ENCODE measurements at regions not wholly inside any gene's neighbourhood (a gene's known extent, or its start where the extent isn't known, plus 50 kb on each side); places are given as distances from the start of the nearest gene placed in this dataset.
"Not testable (repeated sequence)": the region's sequence is repeated elsewhere in the genome, so short reads cannot be mapped to it uniquely, and the experiment has no call there.

DNA sequence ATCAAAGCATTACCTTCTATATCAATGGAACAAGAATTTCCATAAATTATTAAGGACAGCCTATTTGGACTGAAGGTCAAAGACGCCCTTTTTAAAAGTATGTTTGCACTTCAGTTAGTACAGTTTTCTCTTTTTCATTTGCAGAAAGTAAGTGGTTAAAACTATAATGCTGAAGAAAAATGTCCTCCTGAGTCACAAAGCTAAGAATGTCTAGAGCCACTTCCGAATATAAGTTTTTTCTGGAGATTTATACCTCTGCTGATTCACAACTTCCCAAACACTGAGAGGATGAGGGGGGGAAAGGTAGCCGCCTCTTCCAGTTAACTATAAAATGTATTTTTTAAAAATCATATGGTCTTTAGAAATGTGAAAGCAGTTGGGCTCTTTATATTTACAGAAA lies 84.9 kb downstream of the DUSP6 start:
- no peaks in the 10 kb centered on the region for H3K4me1 ChIP-seq (ENCODE audit: control insufficient read depth in 1 of 2, insufficient read depth in 2 of 2, low read length in 2 of 2)
- H3K27ac ChIP-seq (ENCODE audit: low read depth, low read length) = no peak overlapping the region
- no peaks in the 10 kb centered on the region for H3K36me3 ChIP-seq (ENCODE audit: control insufficient read depth in 1 of 2, insufficient read depth in 2 of 2, low read length in 2 of 2)
- no peak overlapping the region for H2BK5ac ChIP-seq (ENCODE audit: low read depth, low read length, poor library complexity)
- no peak overlapping the region for H4K91ac ChIP-seq (ENCODE audit: low read depth, low read length)
- no peak overlapping the region for H3K14ac ChIP-seq (ENCODE audit: low read length)
- no peak overlapping the region for H4K8ac ChIP-seq (ENCODE audit: low read depth, low read length)
- H3K27me3 ChIP-seq (ENCODE audit: insufficient read depth, low read length) = no peaks in the 10 kb centered on the region
- no peak overlapping the region for H3K23ac ChIP-seq (ENCODE audit: low read length)
- no peak for DNase-seq
- no peak overlapping the region for H3K4ac ChIP-seq (ENCODE audit: low read depth, low read length)
- no peak overlapping the region for H3K4me2 ChIP-seq (ENCODE audit: low read length)
- no CpG with 5 or more reads among the region's 3 CpGs for WGBS (ENCODE audit: extremely low coverage, insufficient coverage, insufficient read length)
- no peak overlapping the region for H2AFZ ChIP-seq (ENCODE audit: insufficient read depth, low read length, poor library complexity)
- H3K9me3 ChIP-seq (ENCODE audit: insufficient read depth, low read depth, low read length) = no peaks in the 10 kb centered on the region
- no peak overlapping the region for H2BK12ac ChIP-seq (ENCODE audit: low read length)
- no peak overlapping the region for H2BK120ac ChIP-seq (ENCODE audit: insufficient read depth, low read length, poor library complexity)
- H4K12ac ChIP-seq (ENCODE audit: low read depth, low read length) = no peak overlapping the region
- H3K9ac ChIP-seq (ENCODE audit: low read length) = no peak overlapping the region
- H3K79me1 ChIP-seq (ENCODE audit: low read length) = no peaks in the 10 kb centered on the region
- no peak overlapping the region for H3K4me3 ChIP-seq (ENCODE audit: low read depth, low read length)
- H2AK5ac ChIP-seq (ENCODE audit: low read length) = no peak overlapping the region
- no peak overlapping the region for H3K18ac ChIP-seq (ENCODE audit: low read length)
- no peaks in the 10 kb centered on the region for H3K79me2 ChIP-seq (ENCODE audit: control insufficient read depth, insufficient read depth, low read length, poor library complexity)

DNA sequence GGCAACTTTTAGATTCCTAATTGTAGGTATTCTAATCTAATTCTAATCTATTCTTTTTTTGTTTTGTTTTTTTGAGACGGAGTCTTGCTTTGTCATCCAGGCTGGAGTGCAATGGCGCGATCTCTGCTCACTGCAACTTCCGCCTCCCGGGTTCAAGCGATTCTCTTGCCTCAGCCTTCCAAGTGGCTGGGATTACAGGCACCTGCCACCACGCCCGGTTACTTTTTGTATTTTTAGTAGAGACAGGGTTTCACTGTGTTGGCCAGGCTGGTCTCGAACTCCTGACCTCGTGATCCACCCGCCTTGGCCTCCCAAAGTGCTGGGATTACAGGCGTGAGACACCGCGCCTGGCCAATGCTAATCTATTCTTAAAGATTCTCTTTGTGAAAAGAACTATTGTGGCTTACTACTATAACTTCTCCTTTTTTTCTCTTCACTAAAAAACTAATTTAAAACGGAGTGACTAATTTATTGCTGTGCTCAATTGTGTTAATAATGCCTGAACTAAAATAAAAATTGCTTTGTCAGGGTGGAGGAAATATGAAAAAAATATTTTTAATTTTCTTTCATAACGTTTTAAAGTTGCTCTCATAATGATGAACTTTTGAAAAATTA lies 85.6 kb downstream of the DUSP6 start:
- not testable (repeated sequence) for H3K27me3 ChIP-seq (ENCODE audit: insufficient read depth, low read length); H4K91ac ChIP-seq (ENCODE audit: low read depth, low read length); H2AK5ac ChIP-seq (ENCODE audit: low read length); H3K36me3 ChIP-seq (ENCODE audit: control insufficient read depth in 1 of 2, insufficient read depth in 2 of 2, low read length in 2 of 2); H2AFZ ChIP-seq (ENCODE audit: insufficient read depth, low read length, poor library complexity); H3K4me2 ChIP-seq (ENCODE audit: low read length); H3K79me1 ChIP-seq (ENCODE audit: low read length); H3K9me3 ChIP-seq (ENCODE audit: insufficient read depth, low read depth, low read length); H3K4ac ChIP-seq (ENCODE audit: low read depth, low read length); H3K4me1 ChIP-seq (ENCODE audit: control insufficient read depth in 1 of 2, insufficient read depth in 2 of 2, low read length in 2 of 2); H3K4me3 ChIP-seq (ENCODE audit: low read depth, low read length); H3K23ac ChIP-seq (ENCODE audit: low read length); H3K27ac ChIP-seq (ENCODE audit: low read depth, low read length); H2BK12ac ChIP-seq (ENCODE audit: low read length); H3K14ac ChIP-seq (ENCODE audit: low read length); H3K79me2 ChIP-seq (ENCODE audit: control insufficient read depth, insufficient read depth, low read length, poor library complexity); H2BK120ac ChIP-seq (ENCODE audit: insufficient read depth, low read length, poor library complexity); H2BK5ac ChIP-seq (ENCODE audit: low read depth, low read length, poor library complexity); H4K8ac ChIP-seq (ENCODE audit: low read depth, low read length); H3K9ac ChIP-seq (ENCODE audit: low read length); H3K18ac ChIP-seq (ENCODE audit: low read length); H4K12ac ChIP-seq (ENCODE audit: low read depth, low read length); DNase-seq
- no CpG with 5 or more reads among the region's 16 CpGs for WGBS (ENCODE audit: extremely low coverage, insufficient coverage, insufficient read length)

DNA sequence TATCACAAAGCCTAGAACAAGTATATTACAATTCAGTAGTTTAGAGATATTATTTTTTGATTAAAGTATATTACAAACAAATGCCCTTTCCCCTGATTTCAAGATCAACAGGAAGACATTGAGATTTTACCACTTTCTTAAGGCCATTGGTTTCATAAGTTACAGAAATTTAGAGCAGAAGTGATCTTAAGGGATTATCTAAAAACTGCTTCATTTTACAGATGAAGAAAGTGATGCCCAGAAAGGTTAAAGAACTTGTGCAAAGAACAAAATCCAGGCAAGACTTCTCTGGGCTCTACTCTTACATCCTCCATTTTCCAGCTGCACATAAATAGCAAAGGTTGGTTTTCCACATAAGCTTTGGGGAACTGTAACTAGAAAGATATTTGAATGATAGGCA lies 87.5 kb downstream of the DUSP6 start:
- H4K8ac ChIP-seq (ENCODE audit: low read depth, low read length) = no peak overlapping the region
- no peak overlapping the region for H3K9ac ChIP-seq (ENCODE audit: low read length)
- H4K91ac ChIP-seq (ENCODE audit: low read depth, low read length) = no peak overlapping the region
- no peaks in the 10 kb centered on the region for H3K4me1 ChIP-seq (ENCODE audit: control insufficient read depth in 1 of 2, insufficient read depth in 2 of 2, low read length in 2 of 2)
- H2AFZ ChIP-seq (ENCODE audit: insufficient read depth, low read length, poor library complexity) = no peak overlapping the region
- no peak overlapping the region for H3K18ac ChIP-seq (ENCODE audit: low read length)
- no peaks in the 10 kb centered on the region for H3K79me2 ChIP-seq (ENCODE audit: control insufficient read depth, insufficient read depth, low read length, poor library complexity)
- no peak overlapping the region for H2BK12ac ChIP-seq (ENCODE audit: low read length)
- no peak for DNase-seq
- H3K4me2 ChIP-seq (ENCODE audit: low read length) = no peak overlapping the region
- H3K4me3 ChIP-seq (ENCODE audit: low read depth, low read length) = no peak overlapping the region
- no peaks in the 10 kb centered on the region for H3K9me3 ChIP-seq (ENCODE audit: insufficient read depth, low read depth, low read length)
- H3K23ac ChIP-seq (ENCODE audit: low read length) = no peak overlapping the region
- no peaks in the 10 kb centered on the region for H3K79me1 ChIP-seq (ENCODE audit: low read length)
- H3K14ac ChIP-seq (ENCODE audit: low read length) = no peak overlapping the region
- no peaks in the 10 kb centered on the region for H3K36me3 ChIP-seq (ENCODE audit: control insufficient read depth in 1 of 2, insufficient read depth in 2 of 2, low read length in 2 of 2)
- H3K27me3 ChIP-seq (ENCODE audit: insufficient read depth, low read length) = no peaks in the 10 kb centered on the region
- H2BK5ac ChIP-seq (ENCODE audit: low read depth, low read length, poor library complexity) = no peak overlapping the region
- no peak overlapping the region for H2BK120ac ChIP-seq (ENCODE audit: insufficient read depth, low read length, poor library complexity)
- no peak overlapping the region for H3K4ac ChIP-seq (ENCODE audit: low read depth, low read length)
- no peak overlapping the region for H3K27ac ChIP-seq (ENCODE audit: low read depth, low read length)
- H2AK5ac ChIP-seq (ENCODE audit: low read length) = no peak overlapping the region
- H4K12ac ChIP-seq (ENCODE audit: low read depth, low read length) = no peak overlapping the region

DNA sequence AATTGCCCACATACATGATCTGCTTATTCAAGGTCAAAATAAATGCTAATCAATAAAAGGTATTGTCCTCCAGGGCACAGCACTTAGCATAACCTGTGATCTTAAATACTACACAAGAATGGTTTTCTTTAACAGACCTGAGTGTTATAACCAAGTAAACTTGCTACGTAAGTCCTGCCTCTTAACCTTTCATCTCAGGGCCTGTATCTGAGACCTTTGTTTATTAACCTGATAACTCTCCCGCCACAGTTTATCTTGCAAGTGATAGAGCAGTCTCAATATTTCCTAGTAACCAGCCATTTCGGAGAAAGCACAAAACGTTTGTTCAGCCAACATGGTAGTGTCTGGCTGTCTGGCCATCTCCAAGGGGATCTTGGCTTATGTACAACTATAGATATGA lies 88.4 kb downstream of the DUSP6 start:
- H3K14ac ChIP-seq (ENCODE audit: low read length) = no peak overlapping the region
- no peak overlapping the region for H3K4me3 ChIP-seq (ENCODE audit: low read depth, low read length)
- no peak overlapping the region for H3K9ac ChIP-seq (ENCODE audit: low read length)
- no peaks in the 10 kb centered on the region for H3K36me3 ChIP-seq (ENCODE audit: control insufficient read depth in 1 of 2, insufficient read depth in 2 of 2, low read length in 2 of 2)
- no peak overlapping the region for H3K4ac ChIP-seq (ENCODE audit: low read depth, low read length)
- no peak overlapping the region for H2BK12ac ChIP-seq (ENCODE audit: low read length)
- H3K27ac ChIP-seq (ENCODE audit: low read depth, low read length) = no peak overlapping the region
- no peak overlapping the region for H2BK120ac ChIP-seq (ENCODE audit: insufficient read depth, low read length, poor library complexity)
- no peak overlapping the region for H2BK5ac ChIP-seq (ENCODE audit: low read depth, low read length, poor library complexity)
- H3K4me1 ChIP-seq (ENCODE audit: control insufficient read depth in 1 of 2, insufficient read depth in 2 of 2, low read length in 2 of 2) = no peaks in the 10 kb centered on the region
- no peaks in the 10 kb centered on the region for H3K27me3 ChIP-seq (ENCODE audit: insufficient read depth, low read length)
- H3K4me2 ChIP-seq (ENCODE audit: low read length) = no peak overlapping the region
- H3K18ac ChIP-seq (ENCODE audit: low read length) = no peak overlapping the region
- H3K23ac ChIP-seq (ENCODE audit: low read length) = no peak overlapping the region
- no peaks in the 10 kb centered on the region for H3K79me1 ChIP-seq (ENCODE audit: low read length)
- H3K79me2 ChIP-seq (ENCODE audit: control insufficient read depth, insufficient read depth, low read length, poor library complexity) = no peaks in the 10 kb centered on the region
- H4K12ac ChIP-seq (ENCODE audit: low read depth, low read length) = no peak overlapping the region
- no peak overlapping the region for H2AFZ ChIP-seq (ENCODE audit: insufficient read depth, low read length, poor library complexity)
- WGBS (ENCODE audit: extremely low coverage, insufficient coverage, insufficient read length) = no CpG with 5 or more reads among the region's 4 CpGs
- no peaks in the 10 kb centered on the region for H3K9me3 ChIP-seq (ENCODE audit: insufficient read depth, low read depth, low read length)
- DNase-seq = no peak
- H2AK5ac ChIP-seq (ENCODE audit: low read length) = no peak overlapping the region
- no peak overlapping the region for H4K91ac ChIP-seq (ENCODE audit: low read depth, low read length)
- no peak overlapping the region for H4K8ac ChIP-seq (ENCODE audit: low read depth, low read length)

Measured in trophoblast cell (in vitro differentiated cells and primary cell).